Activated naive CD4-positive, alpha-beta T cell treated with anti-CD3 and anti-CD28 coated beads, Interleukin-2, amount 10 ng/mL, durations not matched to agents 7 days and 5 days (primary cell): ENCODE measurements at regions not wholly inside any gene's neighbourhood (a gene's known extent, or its start where the extent isn't known, plus 50 kb on each side); places are given as distances from the start of the nearest gene placed in this dataset.
"Not testable (repeated sequence)": the region's sequence is repeated elsewhere in the genome, so short reads cannot be mapped to it uniquely, and the experiment has no call there.

Experiments used
- CTCF ChIA-PET: fragments of 350-600 bp; sonication (Branson Sonifier 250); formaldehyde crosslinking; loops from one replicate; lab custom pipeline; 2021; ENCODE audit warnings: antibody characterized with exemption; lab: Charles Lee
- DNase-seq: peaks from one replicate; pipeline ENCODE4 v3.0.0-alpha.2; 2020
- H3K27ac Mint-ChIP-seq: one replicate; pipeline ENCODE4 v1.8.0; 2021; ENCODE audit warnings: mild to moderate bottlenecking, moderate library complexity, mixed read lengths
- H3K27me3 Mint-ChIP-seq: one replicate; pipeline ENCODE4 v1.8.0; 2021; ENCODE audit warnings: mild to moderate bottlenecking, mixed read lengths
- H3K36me3 Mint-ChIP-seq: one replicate; pipeline ENCODE4 v1.8.0; 2021; ENCODE audit warnings: mixed read lengths
- H3K4me1 Mint-ChIP-seq: one replicate; pipeline ENCODE4 v1.8.0; 2021; ENCODE audit warnings: mixed read lengths
- H3K4me3 Mint-ChIP-seq: one replicate; pipeline ENCODE4 v1.8.0; 2021; ENCODE audit warnings: mild to moderate bottlenecking, moderate library complexity, mixed read lengths
- H3K9me3 Mint-ChIP-seq: one replicate; pipeline ENCODE4 v1.8.0; 2021; ENCODE audit warnings: mixed read lengths

DNA sequence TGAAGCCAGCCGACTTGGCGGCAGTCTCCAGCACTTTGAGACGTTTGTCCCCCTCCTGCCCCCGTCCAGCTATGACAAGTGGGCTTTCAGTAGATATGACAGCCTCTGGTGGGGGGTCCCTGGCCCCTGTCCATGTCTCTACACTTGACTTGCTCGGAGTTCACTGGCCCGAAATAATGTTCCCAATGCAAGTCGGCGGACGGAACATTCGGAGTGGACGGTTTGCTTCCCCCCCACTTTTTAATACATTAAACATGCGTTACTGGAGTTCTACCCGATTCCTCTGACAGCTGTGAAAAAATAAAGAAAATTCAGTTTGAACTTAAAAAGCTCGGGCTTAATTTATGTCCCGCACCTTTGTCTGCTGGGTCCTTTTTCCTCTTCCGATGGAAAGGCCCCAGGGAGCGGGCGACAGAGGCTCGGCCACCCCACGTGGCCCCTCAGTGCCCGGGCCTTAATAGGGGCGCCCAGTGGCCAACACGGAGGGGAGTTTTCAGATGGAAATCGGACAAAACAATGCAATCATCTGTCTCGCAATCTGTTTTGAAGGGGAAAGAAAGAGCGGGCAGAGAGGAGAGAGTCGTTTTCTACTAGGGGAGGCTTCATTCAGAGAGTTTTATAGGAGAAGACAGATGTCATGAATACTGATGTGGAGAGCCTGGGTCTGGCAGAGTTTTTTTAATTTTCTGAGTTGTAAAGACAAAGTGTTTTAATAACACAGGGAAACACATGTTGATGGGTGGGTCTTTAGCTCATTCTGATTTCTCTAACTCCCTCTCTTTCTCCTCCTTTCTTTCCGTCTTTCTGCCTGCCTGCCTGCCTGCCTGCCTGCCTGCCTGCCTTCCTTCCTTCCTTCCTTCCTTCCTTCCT is 50.2 kb downstream of the SMIM38 start:
- CTCF ChIA-PET: no interaction called here
- no peak overlapping the region for H3K27ac Mint-ChIP-seq

DNA sequence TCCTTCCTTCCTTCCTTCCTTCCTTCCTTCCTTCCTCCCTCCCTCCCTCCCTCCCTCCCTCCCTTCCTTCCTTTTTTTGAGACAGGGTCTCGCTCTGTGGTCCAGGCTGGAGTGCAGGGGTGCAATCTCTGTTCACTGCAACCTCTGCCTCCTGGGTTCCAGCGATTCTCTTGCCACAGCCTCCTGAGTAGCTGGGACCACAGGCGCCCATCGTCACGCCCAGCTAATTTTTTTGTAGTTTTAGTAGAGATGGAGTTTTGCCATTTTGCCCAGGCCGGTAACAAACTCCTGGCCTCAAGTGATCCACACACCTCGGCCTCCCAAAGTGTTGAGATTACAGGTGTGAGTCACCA is 50.9 kb downstream of the SMIM38 start:
- H3K4me1 Mint-ChIP-seq: not testable (repeated sequence)

More for the DNA sequence above, 50.2 kb downstream of the SMIM38 start:
- Mint-ChIP-seq H3K9me3 (no peaks in the 10 kb centered on the region), H3K27me3 (peaks cover 15% of the 10 kb centered on the region), H3K36me3 (no peaks in the 10 kb centered on the region), H3K4me1 (no peaks in the 10 kb centered on the region), H3K4me3 (no peak overlapping the region)
- DNase-seq: no peak

DNA sequence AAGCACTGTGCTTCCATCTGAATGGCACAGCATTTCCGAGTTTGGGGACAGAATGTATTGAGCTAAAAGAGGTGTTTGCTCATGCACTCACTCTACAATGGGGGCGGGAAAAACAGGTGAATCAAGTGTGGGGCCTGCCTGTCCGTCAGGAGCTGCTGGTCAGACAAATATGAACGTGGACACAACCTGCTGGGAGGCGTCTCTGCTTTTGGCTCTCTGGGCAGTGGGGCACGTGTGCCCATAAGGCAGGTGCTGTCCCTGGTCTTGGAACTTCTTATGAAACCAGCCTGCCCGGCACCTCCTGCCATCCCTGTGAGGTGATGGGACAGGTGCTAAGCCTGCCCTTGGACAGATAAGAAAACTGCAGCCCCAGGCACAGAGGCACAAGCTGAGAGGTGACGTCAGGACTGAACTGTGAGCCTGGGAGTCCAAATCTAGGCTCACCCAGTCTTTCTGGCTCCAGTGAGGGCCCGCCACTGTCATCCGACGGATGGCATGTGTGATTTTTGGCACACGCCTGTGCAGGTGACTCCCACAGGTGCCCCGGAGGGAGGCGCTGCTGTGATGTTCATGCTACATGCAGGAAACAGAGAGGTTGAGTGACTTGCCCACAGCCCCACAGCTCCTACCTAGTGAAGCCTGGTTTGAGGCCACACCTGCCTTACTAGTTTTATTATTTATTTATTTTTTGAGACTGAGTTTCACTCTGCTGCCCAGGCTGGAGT is 51.6 kb downstream of the SMIM38 start:
- Mint-ChIP-seq H3K4me3 (no peak overlapping the region), H3K27me3 (peaks cover 20% of the 10 kb centered on the region), H3K9me3 (no peaks in the 10 kb centered on the region), H3K36me3 (no peaks in the 10 kb centered on the region), H3K4me1 (no peaks in the 10 kb centered on the region), H3K27ac (no peak overlapping the region)
- no peak for DNase-seq
- CTCF ChIA-PET: no interaction called here

More for the DNA sequence above, 50.9 kb downstream of the SMIM38 start:
- DNase-seq, H3K27ac Mint-ChIP-seq, H3K36me3 Mint-ChIP-seq, H3K4me3 Mint-ChIP-seq, CTCF ChIA-PET, H3K9me3 Mint-ChIP-seq: not testable (repeated sequence)
- peaks cover 16% of the 10 kb centered on the region for H3K27me3 Mint-ChIP-seq

DNA sequence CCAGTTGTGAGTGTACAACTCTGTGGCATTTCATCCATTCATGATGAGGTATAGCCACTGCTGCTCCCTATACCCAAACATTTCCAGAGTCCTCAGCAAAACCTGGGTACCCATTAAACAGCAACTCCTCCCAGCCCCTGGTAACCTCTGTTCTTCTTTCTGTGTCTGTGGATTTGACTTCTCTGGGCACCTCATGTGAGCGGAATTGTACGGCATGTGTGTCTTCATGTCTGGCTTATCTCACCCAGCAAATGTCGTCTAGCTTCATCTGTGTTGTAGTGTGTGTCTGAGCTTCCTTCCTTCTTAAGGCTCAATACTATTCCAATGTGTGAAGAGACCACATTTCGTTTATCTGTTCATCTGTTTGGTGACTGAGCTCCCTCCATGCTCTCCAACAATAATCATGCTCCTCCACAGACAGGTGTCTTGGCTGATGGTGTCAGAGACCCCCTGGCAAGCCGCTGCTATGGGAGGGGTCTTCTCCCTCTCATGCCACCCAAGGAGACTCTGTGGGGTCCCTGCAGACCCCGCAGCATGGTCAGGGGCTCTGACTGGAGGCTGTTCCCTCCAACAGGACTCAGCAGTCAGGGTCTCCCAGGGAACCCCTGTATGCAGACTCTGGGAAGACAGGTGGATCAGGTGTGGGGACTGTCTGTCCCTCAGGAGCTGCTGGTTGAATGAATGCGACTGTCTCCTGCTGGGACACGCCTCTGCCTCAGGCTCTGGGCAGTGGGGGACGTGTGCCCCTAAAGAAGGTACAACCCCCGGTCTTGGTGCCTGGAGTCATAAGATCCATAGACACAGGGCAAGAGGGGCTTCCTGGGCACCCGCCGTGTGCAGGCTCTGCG is 52.7 kb downstream of the SMIM38 start:
- Mint-ChIP-seq H3K27ac (no peak overlapping the region), H3K36me3 (no peaks in the 10 kb centered on the region), H3K9me3 (no peaks in the 10 kb centered on the region), H3K4me1 (no peaks in the 10 kb centered on the region), H3K27me3 (peaks cover 23% of the 10 kb centered on the region), H3K4me3 (no peak overlapping the region)
- CTCF ChIA-PET: no interaction called here
- DNase-seq: no peak

DNA sequence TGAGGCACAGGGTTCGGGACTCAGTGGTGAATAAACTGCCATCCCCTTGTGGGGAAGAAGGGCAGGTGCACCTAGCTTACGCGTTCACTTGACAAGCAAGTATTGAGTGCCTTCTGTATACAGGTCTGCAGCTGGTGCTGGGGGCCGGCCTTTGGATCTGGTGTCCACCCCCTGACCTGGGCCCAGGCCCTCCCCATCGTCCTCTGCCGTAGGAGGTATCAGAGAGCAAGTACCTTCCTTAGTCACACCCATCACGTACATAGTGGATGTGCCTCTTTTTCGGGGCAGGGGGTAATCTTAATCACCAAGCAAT is 53.3 kb downstream of the SMIM38 start:
- CTCF ChIA-PET: no interaction called here
- DNase-seq: no peak
- Mint-ChIP-seq H3K4me1 (no peaks in the 10 kb centered on the region), H3K9me3 (no peaks in the 10 kb centered on the region), H3K36me3 (no peaks in the 10 kb centered on the region), H3K27me3 (peaks cover 28% of the 10 kb centered on the region), H3K27ac (no peak overlapping the region), H3K4me3 (no peak overlapping the region)

DNA sequence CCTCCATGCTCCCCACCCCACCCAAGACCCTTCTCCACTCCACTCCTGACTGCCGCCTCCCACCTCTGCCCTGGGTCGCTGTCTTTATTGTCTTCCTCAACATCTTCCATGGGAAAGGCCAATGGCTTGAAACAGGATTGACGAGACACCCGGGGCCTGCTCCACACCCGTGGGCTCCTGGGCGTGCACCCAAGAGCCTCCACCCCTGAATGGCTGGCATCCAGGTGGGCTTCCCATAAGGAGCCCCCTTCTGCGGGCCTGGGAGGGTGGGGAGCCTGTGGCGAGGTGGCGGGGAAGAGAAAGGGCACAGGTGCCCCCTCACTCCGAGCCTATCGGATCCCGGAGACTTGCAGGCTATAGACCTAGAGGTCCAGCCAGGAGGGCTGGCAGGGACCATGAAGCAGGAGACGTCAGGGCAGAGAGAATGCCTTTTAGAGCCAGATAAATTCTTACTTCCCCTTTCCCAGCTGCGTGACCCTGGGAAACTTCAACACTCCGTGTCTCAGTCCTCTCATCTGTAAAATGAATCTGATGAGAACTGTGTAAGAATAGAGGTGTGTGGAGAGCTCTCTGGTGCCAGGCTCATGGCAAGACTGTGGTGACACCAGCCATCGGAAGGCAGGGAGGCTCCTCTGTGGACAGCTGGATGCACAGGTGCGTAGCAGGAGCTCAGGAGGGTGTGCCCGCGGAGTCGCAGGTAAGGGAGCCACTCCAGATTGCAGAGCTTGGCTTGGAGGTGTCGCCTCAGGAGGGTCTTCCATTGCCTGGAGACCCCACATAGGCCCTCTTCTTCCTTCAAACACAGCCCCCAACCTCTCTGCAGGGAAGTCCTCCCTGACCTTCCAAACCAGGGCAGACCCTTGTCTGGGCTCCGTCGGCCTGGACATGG is 53.9 kb downstream of the SMIM38 start:
- Mint-ChIP-seq H3K27me3 (peaks cover 30% of the 10 kb centered on the region), H3K4me1 (no peaks in the 10 kb centered on the region), H3K27ac (no peak overlapping the region), H3K4me3 (no peak overlapping the region), H3K9me3 (no peaks in the 10 kb centered on the region), H3K36me3 (no peaks in the 10 kb centered on the region)
- CTCF ChIA-PET: no interaction called here
- no peak for DNase-seq

DNA sequence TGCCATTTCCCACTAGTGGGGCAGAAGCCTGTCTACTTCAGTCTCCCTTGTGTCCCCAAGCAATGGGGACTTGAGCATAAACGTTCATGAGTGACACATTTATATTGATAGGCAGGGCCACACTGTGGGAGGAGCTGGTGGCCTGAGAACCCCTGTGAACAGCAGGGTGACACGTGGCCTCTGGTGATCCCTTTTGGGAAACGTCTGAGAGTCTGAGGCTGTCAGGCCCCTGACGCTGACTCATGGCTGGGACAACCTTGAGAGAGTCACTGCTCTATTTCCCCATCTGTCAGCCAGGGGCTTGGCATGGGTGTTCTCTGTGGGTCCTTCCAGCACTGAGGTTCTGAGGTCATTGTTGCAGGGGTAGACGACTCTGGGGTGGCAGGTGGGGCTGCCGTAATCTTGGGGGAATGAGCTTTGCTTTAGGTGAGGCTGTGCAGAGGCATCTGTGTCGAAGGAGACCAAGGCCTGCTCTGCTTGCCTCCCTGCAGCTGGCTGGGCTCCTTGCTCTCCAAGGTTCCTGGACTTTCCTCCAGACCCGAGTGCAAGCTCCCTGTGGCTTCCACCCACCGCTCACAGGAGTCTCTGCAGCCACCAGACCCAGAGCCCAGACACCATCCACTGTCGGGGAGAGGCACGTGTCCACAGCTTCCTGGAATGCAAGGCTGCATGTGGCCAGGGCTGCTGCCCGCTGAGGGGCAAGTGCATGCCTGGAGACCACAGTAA is 54.7 kb downstream of the SMIM38 start:
- Mint-ChIP-seq H3K4me3 (no peak overlapping the region), H3K27ac (no peak overlapping the region), H3K27me3 (peaks cover 35% of the 10 kb centered on the region), H3K9me3 (no peaks in the 10 kb centered on the region), H3K36me3 (no peaks in the 10 kb centered on the region), H3K4me1 (no peaks in the 10 kb centered on the region)
- DNase-seq: no peak
- CTCF ChIA-PET: no interaction called here

DNA sequence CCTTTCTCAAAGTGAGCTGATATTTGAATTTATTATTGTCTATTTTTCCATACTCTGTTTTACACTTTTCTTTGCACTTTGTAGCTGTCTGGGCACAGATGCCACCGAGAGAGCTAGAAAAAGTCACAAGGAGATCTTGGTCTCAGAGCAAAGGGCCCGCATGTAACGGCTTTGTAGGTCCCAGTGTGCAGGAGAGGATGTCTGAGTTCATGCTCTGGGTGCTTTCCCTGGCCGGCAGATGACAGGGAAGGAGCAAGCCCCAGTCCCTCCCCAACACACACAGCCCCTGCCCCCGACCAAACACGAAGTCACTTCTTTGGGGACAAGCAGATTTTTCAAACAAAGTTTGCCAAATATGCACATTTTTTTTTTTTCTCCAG is 55.8 kb downstream of the SMIM38 start:
- Mint-ChIP-seq H3K27me3 (peaks cover 35% of the 10 kb centered on the region), H3K4me3 (no peak overlapping the region), H3K36me3 (no peaks in the 10 kb centered on the region), H3K9me3 (no peaks in the 10 kb centered on the region), H3K27ac (no peak overlapping the region), H3K4me1 (no peaks in the 10 kb centered on the region)
- CTCF ChIA-PET: no interaction called here
- DNase-seq: no peak

DNA sequence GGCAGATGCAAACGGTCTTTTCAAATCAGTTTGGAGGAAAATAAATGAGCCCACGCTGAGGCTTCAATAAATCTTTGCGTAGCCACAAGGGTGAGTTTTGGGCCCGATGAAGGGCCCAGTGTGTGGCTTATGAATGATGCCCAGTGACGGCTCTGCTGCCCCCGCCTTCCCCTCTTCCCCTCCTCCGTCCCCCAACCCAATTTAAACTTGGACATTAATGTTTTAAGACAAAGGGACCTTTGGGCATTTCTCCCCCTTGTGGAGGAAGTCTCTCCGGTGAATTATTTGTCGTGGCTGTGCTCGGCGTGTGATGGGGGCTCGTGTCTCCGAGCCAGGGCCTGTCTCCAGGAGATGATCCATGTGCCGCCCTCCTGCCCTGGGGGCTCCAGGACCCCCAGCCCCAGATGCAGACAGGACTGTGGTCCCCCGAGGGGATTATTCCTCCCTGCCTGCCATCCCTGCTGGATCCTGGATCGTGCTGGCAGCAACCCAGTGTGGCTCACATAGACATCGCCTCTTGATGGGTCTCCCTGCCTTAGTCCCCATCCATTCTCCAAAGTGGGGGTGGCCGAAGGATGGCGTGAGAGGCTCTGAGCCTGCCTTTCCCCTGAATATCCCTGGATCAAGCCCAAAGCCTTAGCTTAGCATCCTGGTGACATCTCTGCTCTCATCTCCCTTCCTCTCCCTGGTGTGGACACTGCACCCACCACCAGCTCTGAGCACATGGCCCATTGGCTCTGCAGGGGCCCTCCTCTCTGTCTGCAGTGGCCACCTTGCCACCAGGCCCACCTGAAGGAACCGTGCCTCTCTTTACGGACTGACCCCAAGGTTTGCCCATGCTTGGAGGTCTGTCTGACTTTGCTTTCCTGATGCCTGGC is 56.4 kb downstream of the SMIM38 start:
- Mint-ChIP-seq H3K4me3 (no peak overlapping the region), H3K4me1 (no peaks in the 10 kb centered on the region), H3K27me3 (peaks cover 35% of the 10 kb centered on the region), H3K36me3 (no peaks in the 10 kb centered on the region), H3K9me3 (no peaks in the 10 kb centered on the region), H3K27ac (no peak overlapping the region)
- CTCF ChIA-PET: no interaction called here
- DNase-seq: no peak

DNA sequence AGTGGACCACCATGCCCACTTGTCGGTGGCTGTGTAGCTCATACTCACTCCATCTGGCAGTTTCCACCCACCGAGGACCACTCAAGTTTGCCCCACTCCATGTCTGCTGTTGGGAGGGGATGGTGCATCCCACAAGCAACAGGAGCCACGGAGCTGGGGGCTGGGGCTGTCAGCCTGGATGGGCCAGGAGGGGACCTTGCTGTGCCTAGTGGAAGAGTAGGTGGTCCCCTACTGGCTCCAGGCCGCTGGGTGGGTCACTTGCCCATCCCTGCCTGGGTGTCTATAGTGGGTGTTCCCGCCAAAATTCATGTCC is 57.0 kb downstream of the SMIM38 start:
- CTCF ChIA-PET: no interaction called here
- H3K27me3 Mint-ChIP-seq: peaks cover 35% of the 10 kb centered on the region
- H3K27ac Mint-ChIP-seq: no peak overlapping the region
- DNase-seq: no peak
- no peaks in the 10 kb centered on the region for H3K9me3 Mint-ChIP-seq
- no peaks in the 10 kb centered on the region for H3K36me3 Mint-ChIP-seq
- H3K4me1 Mint-ChIP-seq: no peaks in the 10 kb centered on the region
- no peak overlapping the region for H3K4me3 Mint-ChIP-seq

DNA sequence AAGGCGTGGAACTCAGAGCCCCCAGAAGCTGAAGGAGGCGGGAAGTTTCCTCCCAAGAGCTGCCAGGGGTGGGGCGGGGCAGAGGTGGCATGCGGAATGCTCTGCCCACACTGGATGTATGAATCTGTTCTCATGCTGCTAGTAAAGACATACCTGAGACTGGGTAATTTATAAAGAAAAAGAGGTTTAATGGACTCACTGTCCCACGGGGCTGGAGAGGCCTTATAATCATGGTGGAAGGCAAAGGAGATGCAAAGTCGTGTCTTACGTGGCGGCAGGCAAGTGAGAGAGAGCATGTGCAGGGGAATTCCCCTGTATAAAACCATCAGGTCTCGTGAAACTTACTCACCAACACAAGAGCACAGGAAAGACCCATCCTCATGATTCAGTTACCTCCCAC is 57.6 kb downstream of the SMIM38 start:
- H3K9me3 Mint-ChIP-seq: no peaks in the 10 kb centered on the region
- H3K27me3 Mint-ChIP-seq: peaks cover 35% of the 10 kb centered on the region
- no peaks in the 10 kb centered on the region for H3K36me3 Mint-ChIP-seq
- no peak for DNase-seq
- no peak overlapping the region for H3K4me3 Mint-ChIP-seq
- CTCF ChIA-PET: no interaction called here
- H3K4me1 Mint-ChIP-seq: no peaks in the 10 kb centered on the region
- no peak overlapping the region for H3K27ac Mint-ChIP-seq

DNA sequence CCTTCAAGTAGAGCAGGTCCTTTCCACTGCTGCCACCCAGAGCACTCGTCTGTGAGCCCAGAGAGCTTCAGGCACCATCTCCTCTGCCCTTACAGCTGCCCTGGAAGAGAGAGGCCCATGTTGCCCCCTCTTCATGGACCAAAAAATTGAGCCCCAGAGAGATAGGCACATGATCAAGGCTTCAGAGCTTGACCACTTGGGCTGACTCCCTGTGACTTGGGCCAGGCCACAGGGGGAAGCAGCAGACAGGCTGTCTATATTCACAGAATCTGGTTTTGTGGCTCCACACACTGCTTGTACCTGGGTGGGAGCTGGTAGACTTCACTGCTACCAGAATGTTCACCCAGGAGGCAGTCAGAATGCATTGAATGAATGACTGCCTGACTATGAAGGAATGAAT is 58.2 kb downstream of the SMIM38 start:
- H3K36me3 Mint-ChIP-seq: no peaks in the 10 kb centered on the region
- H3K27me3 Mint-ChIP-seq: peaks cover 35% of the 10 kb centered on the region
- CTCF ChIA-PET: no interaction called here
- H3K4me1 Mint-ChIP-seq: no peaks in the 10 kb centered on the region
- no peak for DNase-seq
- H3K27ac Mint-ChIP-seq: no peak overlapping the region
- H3K4me3 Mint-ChIP-seq: no peak overlapping the region
- no peaks in the 10 kb centered on the region for H3K9me3 Mint-ChIP-seq

DNA sequence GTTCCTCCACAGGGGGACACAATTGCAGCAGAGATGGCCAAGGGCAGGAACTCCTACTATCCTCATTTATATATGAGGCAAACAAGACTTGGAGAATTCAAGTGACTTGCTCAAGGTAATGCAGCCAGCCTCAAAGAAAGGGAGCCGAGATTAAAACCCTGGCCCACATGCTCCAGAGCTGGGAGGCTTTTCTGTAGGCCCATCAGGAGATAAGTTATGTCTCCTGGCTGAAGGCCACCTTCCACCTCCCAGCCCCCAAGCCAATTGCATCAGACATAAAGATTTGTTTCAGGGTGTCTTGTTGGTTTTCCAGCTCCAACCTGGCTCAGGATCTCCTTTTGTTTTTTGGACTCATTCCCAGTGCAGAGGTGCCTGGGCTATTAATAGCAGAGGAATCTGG is 59.5 kb downstream of the SMIM38 start:
- H3K4me1 Mint-ChIP-seq: no peaks in the 10 kb centered on the region
- H3K36me3 Mint-ChIP-seq: no peaks in the 10 kb centered on the region
- peaks cover 35% of the 10 kb centered on the region for H3K27me3 Mint-ChIP-seq
- CTCF ChIA-PET: no interaction called here
- H3K4me3 Mint-ChIP-seq: no peak overlapping the region
- no peak for DNase-seq
- no peaks in the 10 kb centered on the region for H3K9me3 Mint-ChIP-seq
- no peak overlapping the region for H3K27ac Mint-ChIP-seq
